NT2/D1 (cell line): ENCODE measurements at regions not wholly inside any gene's neighbourhood (a gene's known extent, or its start where the extent isn't known, plus 50 kb on each side); places are given as distances from the start of the nearest gene placed in this dataset.

Source experiments
- DNase-seq: peaks from one replicate; pipeline ENCODE4 v3.0.0-alpha.2; 2011; ENCODE audit warnings: low read depth, low spot score
- H3K27me3 ChIP-seq: 2 replicates; pipeline ENCODE4 v1.6.0; 2011; ENCODE audit warnings: mild to moderate bottlenecking; ENCODE audit not compliant: insufficient read length, insufficient read depth
- H3K36me3 ChIP-seq: 2 replicates; pipeline ENCODE4 v1.6.1; 2011; ENCODE audit warnings: mild to moderate bottlenecking, low read length, mixed read lengths; ENCODE audit not compliant: insufficient read depth, insufficient read length
- H3K4me1 ChIP-seq: 2 replicates; pipeline ENCODE4 v1.5.1; 2011; ENCODE audit not compliant: insufficient read depth, insufficient read length
- H3K4me3 ChIP-seq: 2 replicates; pipeline ENCODE4 v1.5.1; 2011; ENCODE audit warnings: low read depth; ENCODE audit not compliant: insufficient read length
- H3K9ac ChIP-seq: 2 replicates; pipeline ENCODE4 v1.6.0; 2011; ENCODE audit warnings: low read depth; ENCODE audit not compliant: insufficient read length
- H3K9me3 ChIP-seq: 2 replicates; pipeline ENCODE4 v1.5.1; 2011; ENCODE audit warnings: mild to moderate bottlenecking, low read length; ENCODE audit not compliant: insufficient read depth
- SUZ12 ChIP-seq: IDR thresholded peaks from 2 replicates; pipeline ENCODE4 v1.6.1; 2011; ENCODE audit not compliant: insufficient read length, insufficient read depth; ENCODE audit errors: extremely low read depth
- YY1 ChIP-seq: IDR thresholded peaks from 2 replicates; pipeline ENCODE4 v1.6.1; 2011; ENCODE audit not compliant: insufficient read length, insufficient read depth
- ZNF274 ChIP-seq: IDR thresholded peaks from 2 replicates; pipeline ENCODE4 v1.6.1; 2011; ENCODE audit warnings: mild to moderate bottlenecking, low read depth, low read length

DNA sequence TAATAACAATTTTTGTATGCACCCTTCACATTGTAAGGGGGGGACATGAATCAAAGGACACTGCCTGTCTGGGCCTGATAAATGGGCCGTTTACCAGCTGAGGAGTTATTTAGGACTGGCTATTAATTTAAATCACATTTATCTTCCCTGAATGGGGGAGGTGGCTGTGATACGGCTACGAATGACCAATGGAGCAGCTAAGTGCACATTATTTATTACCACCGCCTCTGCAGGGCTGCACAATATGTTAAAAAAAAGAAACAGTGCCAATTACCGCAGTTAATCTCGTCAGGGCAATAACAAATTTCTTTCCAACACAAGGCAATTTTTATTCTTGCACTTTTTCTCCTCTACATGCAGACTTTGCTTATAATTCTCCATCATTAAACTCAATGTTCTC is 318.4 kb downstream of the IRX2 start:
- Histone ChIP-seq H3K9me3 (peaks cover 30% of the 10 kb centered on the region; the same call in 1 of the 2 replicates), H3K4me3 (no peak overlapping the region)
- DNase-seq: no peak

GRCh38 chr5:2432076-2432920 is 319.2 kb downstream of the IRX2 start:
- Histone ChIP-seq H3K4me1 (no peaks in the 10 kb centered on the region), H3K27me3 (no peaks in the 10 kb centered on the region), H3K9me3 (peaks cover 30% of the 10 kb centered on the region; the same call in 1 of the 2 replicates), H3K36me3 (no peaks in the 10 kb centered on the region), H3K4me3 (no peak overlapping the region), H3K9ac (no peak overlapping the region)
- no peak for TF ChIP-seq ZNF274
- no peak for TF ChIP-seq SUZ12
- no peak for TF ChIP-seq YY1
- no peak for DNase-seq

More for the DNA sequence above, 318.4 kb downstream of the IRX2 start:
- Histone ChIP-seq H3K4me1 (no peaks in the 10 kb centered on the region), H3K27me3 (no peaks in the 10 kb centered on the region), H3K9ac (no peak overlapping the region), H3K36me3 (no peaks in the 10 kb centered on the region)
- TF ChIP-seq YY1 (no peak), ZNF274 (no peak), SUZ12 (no peak)

- Histone ChIP-seq H3K27me3 (no peaks in the 10 kb centered on the region), H3K9me3 (peaks cover 30% of the 10 kb centered on the region; the same call in 1 of the 2 replicates), H3K4me3 (no peak overlapping the region), H3K9ac (no peak overlapping the region), H3K36me3 (no peaks in the 10 kb centered on the region), H3K4me1 (no peaks in the 10 kb centered on the region)
- DNase-seq: no peak
- no peak for TF ChIP-seq SUZ12
- TF ChIP-seq ZNF274: no peak
- TF ChIP-seq YY1: no peak
These were observed 320.9 kb downstream of the IRX2 start for GRCh38 chr5:2430606-2431005.

DNA sequence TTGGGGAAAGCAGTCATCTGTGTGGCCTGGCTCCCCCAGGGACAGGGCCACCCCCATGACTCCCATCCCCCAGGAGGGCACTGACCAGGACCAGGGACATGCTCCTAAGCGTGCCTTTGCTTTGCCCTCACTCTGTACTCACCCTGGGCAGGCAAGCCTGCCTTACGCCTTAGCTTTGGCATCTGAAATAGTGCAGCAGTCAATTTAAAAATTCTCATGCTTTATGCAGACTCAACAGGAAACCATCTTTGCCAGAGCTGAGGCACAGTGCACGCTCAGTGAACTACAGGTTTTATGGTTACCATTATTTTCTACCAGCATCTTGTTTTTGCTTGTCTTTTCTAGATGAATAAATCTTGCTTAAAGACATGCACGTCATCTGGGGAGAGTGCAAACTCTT is 323.5 kb downstream of the IRX2 start:
- H3K9ac ChIP-seq: no peak overlapping the region
- H3K4me1 ChIP-seq: no peaks in the 10 kb centered on the region
- no peaks in the 10 kb centered on the region for H3K36me3 ChIP-seq
- TF ChIP-seq YY1 (no peak), ZNF274 (no peak), SUZ12 (no peak)
- peaks cover 46% of the 10 kb centered on the region for H3K9me3 ChIP-seq
- no peak for DNase-seq
- no peaks in the 10 kb centered on the region for H3K27me3 ChIP-seq
- H3K4me3 ChIP-seq: no peak overlapping the region

- no peak overlapping the region for H3K4me3 ChIP-seq
- H3K36me3 ChIP-seq: no peaks in the 10 kb centered on the region
- no peaks in the 10 kb centered on the region for H3K4me1 ChIP-seq
- TF ChIP-seq YY1 (no peak), SUZ12 (no peak), ZNF274 (no peak)
- H3K9ac ChIP-seq: no peak overlapping the region
- no peak for DNase-seq
- no peaks in the 10 kb centered on the region for H3K27me3 ChIP-seq
- H3K9me3 ChIP-seq: peaks cover 18% of the 10 kb centered on the region
These were observed 327.8 kb downstream of the IRX2 start for GRCh38 chr5:2423634-2424033.

DNA sequence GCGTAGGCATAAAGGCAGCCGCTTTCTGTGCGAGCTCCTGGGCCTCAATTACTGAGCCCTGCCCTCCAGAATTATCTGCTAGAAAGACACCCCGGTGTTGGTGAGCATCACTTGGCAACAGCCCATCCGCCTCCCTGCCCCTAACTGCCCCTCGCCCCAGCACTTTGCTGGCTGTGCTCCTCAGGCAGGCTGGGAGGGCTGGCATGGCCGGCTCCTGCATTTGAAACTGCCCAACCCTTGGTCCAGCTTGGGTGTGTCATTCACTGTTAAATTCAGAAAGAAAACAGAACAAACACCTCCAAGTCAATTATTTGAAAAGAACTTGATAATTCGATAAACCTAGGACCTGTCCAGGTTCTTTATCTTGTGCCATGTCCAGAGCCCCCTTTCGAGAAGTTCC is 334.2 kb downstream of the IRX2 start:
- no peaks in the 10 kb centered on the region for H3K9me3 ChIP-seq
- no peak for DNase-seq
- TF ChIP-seq SUZ12 (no peak), YY1 (no peak), ZNF274 (no peak)

DNA sequence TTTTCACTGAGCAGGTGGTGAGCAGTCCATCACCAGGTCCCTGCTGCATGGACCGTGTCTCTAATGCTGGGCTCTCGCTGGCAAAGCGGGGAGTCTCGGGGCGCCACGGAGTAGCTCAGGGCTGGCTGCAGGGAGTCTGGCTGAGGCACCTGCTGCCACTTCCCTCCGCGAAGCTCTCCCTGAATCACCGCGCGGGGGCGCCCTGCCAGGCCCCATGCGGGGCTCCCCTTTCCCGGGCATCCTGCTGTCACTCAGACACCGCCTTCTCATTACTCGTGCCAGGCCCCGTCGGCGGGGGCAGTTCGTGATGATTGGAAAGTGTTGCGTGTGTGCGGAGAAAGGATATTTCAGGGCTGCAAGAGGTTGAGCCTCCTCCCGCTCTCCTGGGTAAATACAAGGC is 335.8 kb downstream of the IRX2 start:
- Histone ChIP-seq H3K9ac (no peak overlapping the region), H3K4me3 (no peak overlapping the region), H3K36me3 (no peaks in the 10 kb centered on the region), H3K4me1 (no peaks in the 10 kb centered on the region), H3K27me3 (no peaks in the 10 kb centered on the region), H3K9me3 (no peaks in the 10 kb centered on the region)
- TF ChIP-seq ZNF274 (no peak), SUZ12 (no peak), YY1 (no peak)
- DNase-seq: no peak

More for the DNA sequence above, 334.2 kb downstream of the IRX2 start:
- Histone ChIP-seq H3K9ac (no peak overlapping the region), H3K4me1 (no peaks in the 10 kb centered on the region), H3K4me3 (no peak overlapping the region), H3K36me3 (no peaks in the 10 kb centered on the region), H3K27me3 (no peaks in the 10 kb centered on the region)

DNA sequence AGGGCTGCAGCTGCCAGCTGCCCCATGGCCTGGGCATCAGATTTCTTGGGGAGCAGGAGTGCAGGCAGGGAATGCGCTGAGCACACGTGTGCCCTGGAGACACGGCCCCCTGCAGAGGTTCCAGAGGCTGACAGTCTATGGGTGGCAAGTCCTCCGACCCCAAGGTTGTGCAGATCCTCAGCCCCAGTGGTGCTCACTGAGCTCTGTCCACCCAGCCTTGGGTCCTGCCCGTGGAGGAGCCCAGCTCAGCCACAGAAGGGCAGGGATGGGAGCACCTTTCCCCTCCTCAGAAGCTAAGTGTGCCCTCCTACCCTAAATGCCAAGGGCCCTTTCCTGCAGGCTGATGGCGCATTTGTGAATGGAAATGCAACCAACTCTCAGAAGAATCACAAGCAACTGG is 341.0 kb downstream of the IRX2 start:
- Histone ChIP-seq H3K4me1 (no peaks in the 10 kb centered on the region), H3K9ac (no peak overlapping the region), H3K27me3 (no peaks in the 10 kb centered on the region), H3K4me3 (no peak overlapping the region), H3K9me3 (no peaks in the 10 kb centered on the region; the same call in 1 of the 2 replicates), H3K36me3 (no peaks in the 10 kb centered on the region)
- TF ChIP-seq YY1: no peak
- no peak for TF ChIP-seq ZNF274
- TF ChIP-seq SUZ12: no peak
- no peak for DNase-seq
